Endothelial cell of umbilical vein (primary cell): ENCODE measurements at regions not wholly inside any gene's neighbourhood (a gene's known extent, or its start where the extent isn't known, plus 50 kb on each side); places are given as distances from the start of the nearest gene placed in this dataset.
"Not testable (repeated sequence)": the region's sequence is repeated elsewhere in the genome, so short reads cannot be mapped to it uniquely, and the experiment has no call there.

Experiments used
- CTCF ChIP-seq, 2 donors: IDR thresholded peaks; 1 replicate in 1 of 2; 2 replicates in 1 of 2; pipeline ENCODE4 v1.5.1; 2011; ENCODE audit warnings: low read length in 2 of 2, mild to moderate bottlenecking in 2 of 2, moderate library complexity in 2 of 2, control low read depth in 1 of 2, inconsistent platforms in 1 of 2, low read depth in 1 of 2; ENCODE audit not compliant: insufficient read depth in 1 of 2; ENCODE audit errors: extremely low read depth in 1 of 2
- POLR2A ChIP-seq: IDR thresholded peaks from 2 replicates; pipeline ENCODE4 v1.6.1; 2012; ENCODE audit warnings: low read depth, mild to moderate bottlenecking, control low read depth, low read length

GRCh38 chrX:92626699-92627098, 847.5 kb downstream of the PCDH11X start:
- TF ChIP-seq CTCF (IDR thresholded peaks at IDR 0.05; ENCODE audit: extremely low read depth in 1 of 2, insufficient read depth in 1 of 2, low read depth in 1 of 2, low read length in 2 of 2); POLR2A: not testable (repeated sequence)
